ENCODE measurements at regions not wholly inside any gene's neighbourhood (a gene's known extent, or its start where the extent isn't known, plus 50 kb on each side); places are given as distances from the start of the nearest gene placed in this dataset.

- Histone ChIP-seq H3K36me3 (ENCODE audit: control insufficient read depth in 1 of 2, insufficient read depth in 2 of 2, low read length in 2 of 2) (no peaks in the 10 kb centered on the region), H3K4me3 (replicated peaks in 1 of 2; ENCODE audit: low read depth in 1 of 2, low read length in 2 of 2) (no peak overlapping the region), H3K27ac (ENCODE audit: low read depth, low read length) (no peak overlapping the region), H2AFZ (ENCODE audit: low read depth, low read length, poor library complexity, severe bottlenecking) (no peak overlapping the region), H3K9ac (ENCODE audit: low read length) (no peak overlapping the region), H3K9me2 (ENCODE audit: insufficient read depth) (no peaks in the 10 kb centered on the region), H4K20me1 (ENCODE audit: insufficient read depth) (no peaks in the 10 kb centered on the region), H3K4me2 (ENCODE audit: low read length) (no peak overlapping the region), H3K79me2 (ENCODE audit: insufficient read depth, low read length) (no peaks in the 10 kb centered on the region), H3K4me1 (ENCODE audit: control insufficient read depth in 1 of 2, insufficient read depth in 2 of 2, low read length in 2 of 2) (no peaks in the 10 kb centered on the region), H3K27me3 (ENCODE audit: insufficient read depth, low read length) (no peaks in the 10 kb centered on the region), H3K9me3 (ENCODE audit: control insufficient read depth in 1 of 2, insufficient read depth in 1 of 2, low read depth in 1 of 2, low read length in 2 of 2) (no peaks in the 10 kb centered on the region)
- BruUV-seq (replicated peaks): no TSS peak
- intact Hi-C loops (cut with micrococcal nuclease): no loop called here
- POLR2A ChIA-PET: no interaction called here
- ATAC-seq (no peak), DNase-seq (ENCODE audit: low read depth, low spot score) (no peak)
- CTCF ChIA-PET: no interaction called here
- RAD21 ChIA-PET (ENCODE audit: low non-redundant PET in 1 of 2, low total read pairs in 2 of 2, uncharacterized antibody in 2 of 2, unreplicated experiment in 2 of 2): no interaction called here
- TF ChIP-seq SP1 (IDR thresholded peaks at IDR 0.05; ENCODE audit: low read depth) (no peak), CEBPB (IDR thresholded peaks at IDR 0.05; ENCODE audit: low read depth) (no peak), POLR2AphosphoS5 (IDR thresholded peaks at IDR 0.05; ENCODE audit: low read depth, low read length) (no peak), EZH2phosphoT487 (IDR thresholded peaks at IDR 0.05; ENCODE audit: borderline replicate concordance) (no peak), EGR1 (IDR thresholded peaks at IDR 0.05; ENCODE audit: low read depth) (no peak), EZH2 (IDR thresholded peaks at IDR 0.05) (no peak), ATF3 (IDR thresholded peaks at IDR 0.05) (no peak), JUND (IDR thresholded peaks at IDR 0.05) (no peak), ELF1 (IDR thresholded peaks at IDR 0.05; ENCODE audit: borderline replicate concordance, low read depth) (no peak), MAX (IDR thresholded peaks at IDR 0.05) (no peak), REST (IDR thresholded peaks at IDR 0.05; ENCODE audit: low read depth) (no peak), SRF (IDR thresholded peaks at IDR 0.05; ENCODE audit: low read depth) (no peak), SIN3A (IDR thresholded peaks at IDR 0.05; ENCODE audit: low read depth) (no peak), ZNF274 (IDR thresholded peaks at IDR 0.05; ENCODE audit: low read depth, low read length) (no peak), RAD21 (IDR thresholded peaks at IDR 0.05; ENCODE audit: low read depth) (no peak), POLR2A (IDR thresholded peaks at IDR 0.05; ENCODE audit: borderline replicate concordance, extremely low read depth, insufficient read depth, insufficient read length) (no peak)
These were observed 191.9 kb downstream of the CD83 start for GRCh38 chr6:14309516-14309915.

All from HCT116 (cell line).